ENCODE measurements at regions not wholly inside any gene's neighbourhood (a gene's known extent, or its start where the extent isn't known, plus 50 kb on each side); places are given as distances from the start of the nearest gene placed in this dataset.

DNA sequence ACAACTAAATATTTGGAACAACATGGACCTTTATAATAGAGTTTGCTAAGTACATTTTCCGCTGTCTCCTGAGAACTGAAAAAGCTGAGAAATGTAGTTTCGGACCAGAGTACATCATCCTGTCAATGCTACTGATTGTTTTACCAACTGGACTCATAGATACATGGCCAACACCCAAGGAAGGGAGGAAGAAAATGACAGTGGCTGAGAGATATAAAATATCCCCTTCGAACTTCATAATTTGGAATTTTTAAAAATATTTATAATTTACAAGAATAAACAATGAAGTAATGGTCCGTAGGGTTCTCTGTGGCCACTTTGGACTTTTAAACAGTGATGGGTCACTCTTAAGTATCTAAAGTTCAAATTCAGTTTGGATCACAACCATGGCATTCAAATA is 1042.7 kb downstream of the MCTP2 start:
- Histone ChIP-seq H3K4me3 (no peak overlapping the region), H3K27ac (no peak overlapping the region), H3K27me3 (no peaks in the 10 kb centered on the region), H3K9me3 (no peaks in the 10 kb centered on the region), H3K36me3 (no peaks in the 10 kb centered on the region), H3K4me1 (no peaks in the 10 kb centered on the region)
- ATAC-seq (no peak), DNase-seq (no peak)
- TF ChIP-seq CTCF (IDR thresholded peaks at IDR 0.05), result no peak
- intact Hi-C loops (cut with DNase I), result no loop called here

DNA sequence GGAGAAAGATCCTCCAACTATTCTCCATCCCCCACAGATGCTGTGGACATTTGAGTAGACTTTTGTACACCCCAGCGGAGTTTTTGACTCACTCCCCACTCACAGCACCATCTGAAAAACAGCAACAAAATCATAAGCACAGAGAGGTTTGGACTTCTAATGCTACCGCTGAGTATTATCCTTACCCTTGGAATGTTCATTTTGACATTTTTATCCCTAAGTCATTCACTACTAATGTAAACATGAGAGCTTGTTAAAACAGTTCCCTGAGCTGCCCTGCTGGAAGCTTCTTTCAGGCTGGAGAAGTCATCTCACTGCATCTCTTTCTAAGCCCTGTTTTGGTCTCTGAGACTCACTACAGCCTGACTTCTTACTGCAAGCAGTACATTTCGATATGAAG is 1045.9 kb downstream of the MCTP2 start:
- H3K27ac ChIP-seq, result peak overlapping the region; percentile 15 to 70
- no peak for ATAC-seq
- no peak for TF ChIP-seq CTCF (IDR thresholded peaks at IDR 0.05)

GRCh38 chr15:95278532-95279245 is 1047.3 kb downstream of the MCTP2 start:
- no peak for TF ChIP-seq CTCF (IDR thresholded peaks at IDR 0.05)
- Histone ChIP-seq H3K4me3 (no peak overlapping the region), H3K9me3 (no peaks in the 10 kb centered on the region), H3K27me3 (no peaks in the 10 kb centered on the region), H3K36me3 (no peaks in the 10 kb centered on the region), H3K4me1 (no peaks in the 10 kb centered on the region), H3K27ac (peak overlapping the region in 1 of 2 donors; percentile 70)
- intact Hi-C loops (cut with DNase I), result no loop called here
- no peak for ATAC-seq
- DNase-seq, result peak in 1 of 4 donors; percentile 70

More for the DNA sequence above, 1045.9 kb downstream of the MCTP2 start:
- H3K27me3 ChIP-seq, result no peaks in the 10 kb centered on the region
- no peak overlapping the region for H3K4me3 ChIP-seq
- H3K9me3 ChIP-seq, result no peaks in the 10 kb centered on the region
- intact Hi-C loops (cut with DNase I), result no loop called here
- DNase-seq, result no peak
- H3K4me1 ChIP-seq, result no peaks in the 10 kb centered on the region
- H3K36me3 ChIP-seq, result no peaks in the 10 kb centered on the region

- no peak for TF ChIP-seq CTCF (IDR thresholded peaks at IDR 0.05)
Observed at GRCh38 chr15:95279277-95280019, 1048.1 kb downstream of the MCTP2 start.

GRCh38 chr15:95280711-95281110 is 1049.3 kb downstream of the MCTP2 start:
- H3K27ac ChIP-seq, result no peak overlapping the region

More at GRCh38 chr15:95279277-95280019, 1048.1 kb downstream of the MCTP2 start:
- no peak for DNase-seq
- intact Hi-C loops (cut with DNase I), result loop anchor here in 1 of 2 donors (10.0 kb wide), 1 partner anchor 1045 kb away; no protein-coding TSS in a partner anchor
- ATAC-seq, result no peak
- Histone ChIP-seq H3K9me3 (no peaks in the 10 kb centered on the region), H3K4me1 (no peaks in the 10 kb centered on the region), H3K27me3 (no peaks in the 10 kb centered on the region), H3K4me3 (no peak overlapping the region), H3K27ac (peak overlapping the region in 1 of 2 donors; percentile 70), H3K36me3 (no peaks in the 10 kb centered on the region)

More at GRCh38 chr15:95280711-95281110, 1049.3 kb downstream of the MCTP2 start:
- no peak for DNase-seq
- intact Hi-C loops (cut with DNase I), result loop anchor here in 1 of 2 donors (10.0 kb wide), 1 partner anchor 1044 kb away; no protein-coding TSS in a partner anchor
- Histone ChIP-seq H3K4me3 (no peak overlapping the region), H3K27me3 (no peaks in the 10 kb centered on the region), H3K36me3 (no peaks in the 10 kb centered on the region), H3K4me1 (no peaks in the 10 kb centered on the region), H3K9me3 (no peaks in the 10 kb centered on the region)
- ATAC-seq, result no peak
- no peak for TF ChIP-seq CTCF (IDR thresholded peaks at IDR 0.05)
